ENCODE measurements at regions not wholly inside any gene's neighbourhood (a gene's known extent, or its start where the extent isn't known, plus 50 kb on each side); places are given as distances from the start of the nearest gene placed in this dataset.

GRCh38 chr4:29551821-29552220 lies 1168.3 kb upstream of the PCDH7 start:
- TF ChIP-seq, protein P1, sequence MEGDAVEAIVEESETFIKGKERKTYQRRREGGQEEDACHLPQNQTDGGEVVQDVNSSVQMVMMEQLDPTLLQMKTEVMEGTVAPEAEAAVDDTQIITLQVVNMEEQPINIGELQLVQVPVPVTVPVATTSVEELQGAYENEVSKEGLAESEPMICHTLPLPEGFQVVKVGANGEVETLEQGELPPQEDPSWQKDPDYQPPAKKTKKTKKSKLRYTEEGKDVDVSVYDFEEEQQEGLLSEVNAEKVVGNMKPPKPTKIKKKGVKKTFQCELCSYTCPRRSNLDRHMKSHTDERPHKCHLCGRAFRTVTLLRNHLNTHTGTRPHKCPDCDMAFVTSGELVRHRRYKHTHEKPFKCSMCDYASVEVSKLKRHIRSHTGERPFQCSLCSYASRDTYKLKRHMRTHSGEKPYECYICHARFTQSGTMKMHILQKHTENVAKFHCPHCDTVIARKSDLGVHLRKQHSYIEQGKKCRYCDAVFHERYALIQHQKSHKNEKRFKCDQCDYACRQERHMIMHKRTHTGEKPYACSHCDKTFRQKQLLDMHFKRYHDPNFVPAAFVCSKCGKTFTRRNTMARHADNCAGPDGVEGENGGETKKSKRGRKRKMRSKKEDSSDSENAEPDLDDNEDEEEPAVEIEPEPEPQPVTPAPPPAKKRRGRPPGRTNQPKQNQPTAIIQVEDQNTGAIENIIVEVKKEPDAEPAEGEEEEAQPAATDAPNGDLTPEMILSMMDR (IDR thresholded peaks at IDR 0.05) = no peak
- TF ChIP-seq POLR2A (IDR thresholded peaks at IDR 0.05) (no peak), EP300 (IDR thresholded peaks at IDR 0.05) (no peak)

Data from suprapubic skin (tissue), 3 donors.